Body of pancreas (tissue), 4 donors: ENCODE measurements at regions not wholly inside any gene's neighbourhood (a gene's known extent, or its start where the extent isn't known, plus 50 kb on each side); places are given as distances from the start of the nearest gene placed in this dataset.

ENCODE experiments used
- CTCF ChIP-seq, 7 experiments: fragments of 450-650 bp in 4 of 7; fragments of 200-600 bp in 3 of 7; sonication (generic) in 3 of 7; IDR thresholded peaks; one replicate each; pipeline ENCODE4 v1.5.1; 2016 to 2019; ENCODE audit warnings: antibody characterized with exemption in 7 of 7
- POLR2A ChIP-seq, 3 donors: fragments of 450-650 bp; IDR thresholded peaks; one replicate each; pipeline ENCODE4 v1.6.1; 2016; ENCODE audit warnings: antibody characterized with exemption in 3 of 3, mild to moderate bottlenecking in 2 of 3

- TF ChIP-seq CTCF (IDR thresholded peaks at IDR 0.05) (no peak), POLR2A (IDR thresholded peaks at IDR 0.05) (no peak)
These were observed 307.7 kb downstream of the JRKL start for GRCh38 chr11:96697466-96697865.
